ENCODE measurements at regions not wholly inside any gene's neighbourhood (a gene's known extent, or its start where the extent isn't known, plus 50 kb on each side); places are given as distances from the start of the nearest gene placed in this dataset.

DNA sequence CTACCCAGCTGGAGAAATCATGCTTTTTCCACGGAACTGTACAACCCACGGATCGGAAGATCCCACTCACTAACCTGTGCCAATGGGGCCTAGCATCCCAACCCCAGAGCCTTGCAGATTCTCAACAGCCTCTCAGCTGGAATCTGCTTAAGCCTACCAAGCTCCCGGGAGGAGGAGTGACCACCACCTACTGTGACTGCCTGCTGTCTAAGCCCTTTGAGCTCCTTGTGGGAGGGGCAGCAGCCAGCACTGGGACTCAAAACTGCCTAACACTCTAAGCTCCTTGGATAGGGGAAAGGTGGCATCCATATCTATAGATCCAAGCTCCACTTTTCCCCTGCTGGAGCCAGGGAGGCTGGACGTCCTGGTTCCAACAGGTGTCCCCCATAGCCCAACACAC lies 254.4 kb upstream of the CNTNAP2 start:
- intact Hi-C loops (cut with micrococcal nuclease): no loop called here
- H3K9me3 Mint-ChIP-seq: peaks cover 20 to 25% of the 10 kb centered on the region in 2 donors
- 86% methylated on average over 5 of the region's 5 CpGs for WGBS (ENCODE audit: insufficient coverage)

GRCh38 chr7:145860809-145861208 lies 255.8 kb upstream of the CNTNAP2 start:
- Mint-ChIP-seq H3K27ac (no peak overlapping the region), H3K9me3 (peaks cover 17 to 24% of the 10 kb centered on the region in 2 donors), H3K4me1 (no peaks in the 10 kb centered on the region), H3K4me3 (no peak overlapping the region), H3K36me3 (peaks cover 7% of the 10 kb centered on the region), H3K27me3 (ENCODE audit: low read depth in 2 of 2) (no peaks in the 10 kb centered on the region)
- Histone ChIP-seq H3K36me3 (ENCODE audit: control insufficient read depth, insufficient read depth, low read length) (no peaks in the 10 kb centered on the region), H3K4me1 (ENCODE audit: control insufficient read depth, insufficient read depth, low read length) (no peaks in the 10 kb centered on the region), H3K9me3 (ENCODE audit: control insufficient read depth, insufficient read depth, low read length) (peaks cover 3% of the 10 kb centered on the region), H3K27me3 (ENCODE audit: control insufficient read depth, insufficient read depth, low read length) (no peaks in the 10 kb centered on the region), H3K27ac (ENCODE audit: low read length) (no peak overlapping the region), H3K4me3 (ENCODE audit: low read length) (no peak overlapping the region)
- TF ChIP-seq, protein P1, sequence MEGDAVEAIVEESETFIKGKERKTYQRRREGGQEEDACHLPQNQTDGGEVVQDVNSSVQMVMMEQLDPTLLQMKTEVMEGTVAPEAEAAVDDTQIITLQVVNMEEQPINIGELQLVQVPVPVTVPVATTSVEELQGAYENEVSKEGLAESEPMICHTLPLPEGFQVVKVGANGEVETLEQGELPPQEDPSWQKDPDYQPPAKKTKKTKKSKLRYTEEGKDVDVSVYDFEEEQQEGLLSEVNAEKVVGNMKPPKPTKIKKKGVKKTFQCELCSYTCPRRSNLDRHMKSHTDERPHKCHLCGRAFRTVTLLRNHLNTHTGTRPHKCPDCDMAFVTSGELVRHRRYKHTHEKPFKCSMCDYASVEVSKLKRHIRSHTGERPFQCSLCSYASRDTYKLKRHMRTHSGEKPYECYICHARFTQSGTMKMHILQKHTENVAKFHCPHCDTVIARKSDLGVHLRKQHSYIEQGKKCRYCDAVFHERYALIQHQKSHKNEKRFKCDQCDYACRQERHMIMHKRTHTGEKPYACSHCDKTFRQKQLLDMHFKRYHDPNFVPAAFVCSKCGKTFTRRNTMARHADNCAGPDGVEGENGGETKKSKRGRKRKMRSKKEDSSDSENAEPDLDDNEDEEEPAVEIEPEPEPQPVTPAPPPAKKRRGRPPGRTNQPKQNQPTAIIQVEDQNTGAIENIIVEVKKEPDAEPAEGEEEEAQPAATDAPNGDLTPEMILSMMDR (IDR thresholded peaks at IDR 0.05): no peak
- no peak for DNase-seq
- no peak for ATAC-seq
- WGBS (ENCODE audit: insufficient coverage): no CpG with 5 or more reads among the region's 1 CpG
- intact Hi-C loops (cut with micrococcal nuclease): no loop called here

More for the DNA sequence above, 254.4 kb upstream of the CNTNAP2 start:
- Histone ChIP-seq H3K4me3 (ENCODE audit: low read length) (no peak overlapping the region), H3K4me1 (ENCODE audit: control insufficient read depth, insufficient read depth, low read length) (no peaks in the 10 kb centered on the region), H3K36me3 (ENCODE audit: control insufficient read depth, insufficient read depth, low read length) (no peaks in the 10 kb centered on the region), H3K9me3 (ENCODE audit: control insufficient read depth, insufficient read depth, low read length) (peaks cover 3% of the 10 kb centered on the region), H3K27me3 (ENCODE audit: control insufficient read depth, insufficient read depth, low read length) (no peaks in the 10 kb centered on the region), H3K27ac (ENCODE audit: low read length) (no peak overlapping the region)
- no peaks in the 10 kb centered on the region for H3K27me3 Mint-ChIP-seq (ENCODE audit: low read depth in 2 of 2)
- H3K4me1 Mint-ChIP-seq: no peaks in the 10 kb centered on the region
- peaks cover 7% of the 10 kb centered on the region for H3K36me3 Mint-ChIP-seq
- TF ChIP-seq, protein P1 (IDR thresholded peaks at IDR 0.05): no peak
- no peak overlapping the region for H3K27ac Mint-ChIP-seq
- DNase-seq: no peak
- ATAC-seq: no peak
- H3K4me3 Mint-ChIP-seq: no peak overlapping the region

- H3K36me3 ChIP-seq (ENCODE audit: control insufficient read depth, insufficient read depth, low read length): no peaks in the 10 kb centered on the region
- no peak overlapping the region for H3K27ac ChIP-seq (ENCODE audit: low read length)
- Mint-ChIP-seq H3K4me1 (no peaks in the 10 kb centered on the region), H3K36me3 (peaks cover 5% of the 10 kb centered on the region), H3K27me3 (ENCODE audit: low read depth in 2 of 2) (no peaks in the 10 kb centered on the region), H3K27ac (no peak overlapping the region), H3K9me3 (peaks cover 15 to 20% of the 10 kb centered on the region in 2 donors), H3K4me3 (no peak overlapping the region)
- H3K4me1 ChIP-seq (ENCODE audit: control insufficient read depth, insufficient read depth, low read length): no peaks in the 10 kb centered on the region
- ATAC-seq (no peak), DNase-seq (no peak)
- no peaks in the 10 kb centered on the region for H3K27me3 ChIP-seq (ENCODE audit: control insufficient read depth, insufficient read depth, low read length)
- 98% methylated on average over 6 of the region's 6 CpGs for WGBS (ENCODE audit: insufficient coverage)
- H3K4me3 ChIP-seq (ENCODE audit: low read length): no peak overlapping the region
- intact Hi-C loops (cut with micrococcal nuclease): no loop called here
- H3K9me3 ChIP-seq (ENCODE audit: control insufficient read depth, insufficient read depth, low read length): peaks cover 3% of the 10 kb centered on the region
- TF ChIP-seq, protein P1 (IDR thresholded peaks at IDR 0.05): no peak
Observed at GRCh38 chr7:145850636-145851035, 266.0 kb upstream of the CNTNAP2 start.

- Histone ChIP-seq H3K36me3 (ENCODE audit: control insufficient read depth, insufficient read depth, low read length) (no peaks in the 10 kb centered on the region), H3K27me3 (ENCODE audit: control insufficient read depth, insufficient read depth, low read length) (no peaks in the 10 kb centered on the region), H3K4me1 (ENCODE audit: control insufficient read depth, insufficient read depth, low read length) (no peaks in the 10 kb centered on the region), H3K27ac (ENCODE audit: low read length) (no peak overlapping the region), H3K9me3 (ENCODE audit: control insufficient read depth, insufficient read depth, low read length) (peaks cover 7% of the 10 kb centered on the region), H3K4me3 (ENCODE audit: low read length) (no peak overlapping the region)
- no peaks in the 10 kb centered on the region for H3K27me3 Mint-ChIP-seq (ENCODE audit: low read depth in 2 of 2)
- TF ChIP-seq, protein P1 (IDR thresholded peaks at IDR 0.05): no peak
- no peaks in the 10 kb centered on the region for H3K4me1 Mint-ChIP-seq
- H3K4me3 Mint-ChIP-seq: no peak overlapping the region
- 61% methylated on average over 1 of the region's 1 CpG for WGBS (ENCODE audit: insufficient coverage)
- no peaks in the 10 kb centered on the region for H3K36me3 Mint-ChIP-seq
- H3K9me3 Mint-ChIP-seq: peaks cover 12 to 20% of the 10 kb centered on the region in 2 donors
- DNase-seq (no peak), ATAC-seq (no peak)
- no peak overlapping the region for H3K27ac Mint-ChIP-seq
- intact Hi-C loops (cut with micrococcal nuclease): no loop called here
Observed at GRCh38 chr7:145848691-145849090, 267.9 kb upstream of the CNTNAP2 start.
